Smooth muscle cell (in vitro differentiated cells): ENCODE measurements at regions not wholly inside any gene's neighbourhood (a gene's known extent, or its start where the extent isn't known, plus 50 kb on each side); places are given as distances from the start of the nearest gene placed in this dataset.

ENCODE experiments used
- DNase-seq: peaks from one replicate; lab custom pipeline; 2025; ENCODE audit not compliant: unreplicated experiment; lab: John Stamatoyannopoulos, UW
- H2AFZ ChIP-seq: fragments of 200-600 bp; sonication (generic); 2 replicates; pipeline ENCODE4 v1.6.0; 2016; ENCODE audit warnings: antibody characterized with exemption, low read depth, mild to moderate bottlenecking
- H3F3A ChIP-seq: fragments of 200-600 bp; sonication (generic); 2 replicates; pipeline ENCODE4 v1.6.0; 2017; ENCODE audit warnings: antibody characterized with exemption, low read depth
- H3K27ac ChIP-seq: fragments of 200-600 bp; sonication (generic); 2 replicates; pipeline ENCODE4 v1.5.1; 2016; ENCODE audit warnings: low read depth, mild to moderate bottlenecking
- H3K27me3 ChIP-seq: fragments of 200-600 bp; sonication (generic); 2 replicates; pipeline ENCODE4 v1.6.1; 2016; ENCODE audit warnings: low read depth, mild to moderate bottlenecking
- H3K36me3 ChIP-seq: fragments of 200-600 bp; sonication (generic); 2 replicates; pipeline ENCODE4 v1.5.1; 2016; ENCODE audit warnings: low read depth
- H3K4me1 ChIP-seq: fragments of 200-600 bp; sonication (generic); 2 replicates; pipeline ENCODE4 v1.5.1; 2016; ENCODE audit warnings: low read depth
- H3K4me2 ChIP-seq: fragments of 200-600 bp; sonication (generic); 2 replicates; pipeline ENCODE4 v1.6.0; 2016; ENCODE audit warnings: mild to moderate bottlenecking
- H3K4me3 ChIP-seq: fragments of 200-600 bp; sonication (generic); 2 replicates; pipeline ENCODE4 v1.5.1; 2016; ENCODE audit warnings: mild to moderate bottlenecking
- H3K79me2 ChIP-seq: fragments of 200-600 bp; sonication (generic); 2 replicates; pipeline ENCODE4 v1.6.0; 2016; ENCODE audit warnings: low read depth, mild to moderate bottlenecking
- H3K9ac ChIP-seq: fragments of 200-600 bp; sonication (generic); 2 replicates; pipeline ENCODE4 v1.6.0; 2016; ENCODE audit warnings: low read depth
- H3K9me3 ChIP-seq: fragments of 200-600 bp; sonication (generic); replicated peaks from 2 replicates; pipeline ENCODE4 v1.5.1; 2016; ENCODE audit warnings: low read depth
- H4K20me1 ChIP-seq: fragments of 200-600 bp; sonication (generic); 2 replicates; pipeline ENCODE4 v1.6.0; 2016; ENCODE audit warnings: low read depth
- CTCF ChIP-seq: fragments of 200-600 bp; sonication (generic); IDR thresholded peaks from 2 replicates; pipeline ENCODE4 v1.5.1; 2017; ENCODE audit warnings: borderline replicate concordance, mild to moderate bottlenecking, antibody characterized with exemption; ENCODE audit not compliant: insufficient read depth, poor library complexity, severe bottlenecking
- whole genome bisulfite sequencing: methylation state at CpG from one replicate; pipeline ENCODE4 v1.1.7; 2016; ENCODE audit warnings: low lambda C conversion rate; 5-methylcytosine and 5-hydroxymethylcytosine counted together

- Histone ChIP-seq H3K4me1 (peaks cover 23% of the 10 kb centered on the region), H3F3A (no peaks in the 10 kb centered on the region), H3K4me2 (peak overlapping the region; percentile 9), H3K9me3 (no peaks in the 10 kb centered on the region), H3K4me3 (no peak overlapping the region), H2AFZ (no peak overlapping the region), H3K27me3 (no peaks in the 10 kb centered on the region), H3K27ac (no peak overlapping the region), H3K36me3 (no peaks in the 10 kb centered on the region), H4K20me1 (no peaks in the 10 kb centered on the region), H3K9ac (no peak overlapping the region), H3K79me2 (no peaks in the 10 kb centered on the region)
- WGBS = 22% methylated on average over 2 of the region's 2 CpGs
- no peak for TF ChIP-seq CTCF
- no peak for DNase-seq
Observed at GRCh38 chr7:16204953-16205352, 216.4 kb downstream of the CRPPA start.

- 93% methylated on average over 3 of the region's 3 CpGs for WGBS
- Histone ChIP-seq H3F3A (no peaks in the 10 kb centered on the region), H3K9me3 (no peaks in the 10 kb centered on the region), H3K27me3 (no peaks in the 10 kb centered on the region), H2AFZ (no peak overlapping the region), H4K20me1 (no peaks in the 10 kb centered on the region), H3K27ac (no peak overlapping the region), H3K36me3 (no peaks in the 10 kb centered on the region), H3K9ac (no peak overlapping the region), H3K4me3 (no peak overlapping the region), H3K4me1 (peaks cover 23% of the 10 kb centered on the region), H3K4me2 (no peak overlapping the region), H3K79me2 (no peaks in the 10 kb centered on the region)
- no peak for DNase-seq
- TF ChIP-seq CTCF = no peak
Observed at GRCh38 chr7:16203065-16203464, 218.3 kb downstream of the CRPPA start.

- Histone ChIP-seq H3K27ac (no peak overlapping the region), H3K4me3 (no peak overlapping the region), H4K20me1 (no peaks in the 10 kb centered on the region), H3K9ac (no peak overlapping the region), H3K36me3 (no peaks in the 10 kb centered on the region), H3K9me3 (no peaks in the 10 kb centered on the region), H3K27me3 (no peaks in the 10 kb centered on the region), H3K79me2 (no peaks in the 10 kb centered on the region), H3K4me2 (no peak overlapping the region), H3F3A (no peaks in the 10 kb centered on the region), H2AFZ (no peak overlapping the region), H3K4me1 (peaks cover 23% of the 10 kb centered on the region)
- no peak for TF ChIP-seq CTCF
- no peak for DNase-seq
Observed at GRCh38 chr7:16202303-16202702, 219.0 kb downstream of the CRPPA start.

GRCh38 chr7:16200591-16200990 is 220.7 kb downstream of the CRPPA start:
- no peak overlapping the region for H2AFZ ChIP-seq
- no peaks in the 10 kb centered on the region for H3F3A ChIP-seq
- H3K79me2 ChIP-seq = no peaks in the 10 kb centered on the region
- no peaks in the 10 kb centered on the region for H3K9me3 ChIP-seq
- peaks cover 21% of the 10 kb centered on the region for H3K4me1 ChIP-seq
- no peak overlapping the region for H3K27ac ChIP-seq
- H3K27me3 ChIP-seq = no peaks in the 10 kb centered on the region
- no peak overlapping the region for H3K4me3 ChIP-seq
- WGBS = 98% methylated on average over 1 of the region's 1 CpG
- no peak for TF ChIP-seq CTCF
- H3K9ac ChIP-seq = no peak overlapping the region
- no peak overlapping the region for H3K4me2 ChIP-seq
- H4K20me1 ChIP-seq = no peaks in the 10 kb centered on the region
- H3K36me3 ChIP-seq = no peaks in the 10 kb centered on the region
- DNase-seq = no peak
